ENCODE measurements at regions not wholly inside any gene's neighbourhood (a gene's known extent, or its start where the extent isn't known, plus 50 kb on each side); places are given as distances from the start of the nearest gene placed in this dataset.

- WGBS: 69% methylated on average over 2 of the region's 2 CpGs
- no peaks in the 10 kb centered on the region for H3K9me3 ChIP-seq (ENCODE audit: control insufficient read depth in 4 of 4, low read length in 3 of 4)
- H3K27me3 ChIP-seq (ENCODE audit: control insufficient read depth in 4 of 4, insufficient read depth in 4 of 4, low read length in 3 of 4): peaks cover 0 to 2% (median 0%) of the 10 kb centered on the region in 4 donors
These were observed 246.7 kb downstream of the MRPL39 start for GRCh38 chr21:25360593-25360992.

GRCh38 chr21:25359724-25360123 is 247.6 kb downstream of the MRPL39 start:
- DNase-seq (ENCODE audit: low spot score): no peak
- WGBS: 82% methylated on average over 5 of the region's 5 CpGs
- TF ChIP-seq FOXA1 (IDR thresholded peaks at IDR 0.05) (no peak), EGR1 (IDR thresholded peaks at IDR 0.05; ENCODE audit: low read depth in 2 of 2) (no peak), HNF4G (IDR thresholded peaks at IDR 0.05) (no peak), YY1 (IDR thresholded peaks at IDR 0.05) (no peak), ATF3 (IDR thresholded peaks at IDR 0.05) (no peak), GABPA (IDR thresholded peaks at IDR 0.05 in 1 of 2, conservative IDR thresholded peaks at IDR 0.05 in 1 of 2) (no peak), SP1 (IDR thresholded peaks at IDR 0.05) (no peak), FOXA2 (IDR thresholded peaks at IDR 0.05) (no peak), JUND (IDR thresholded peaks at IDR 0.05) (no peak), RAD21 (IDR thresholded peaks at IDR 0.05) (no peak), ZBTB33 (IDR thresholded peaks at IDR 0.05) (no peak), NR2F2 (IDR thresholded peaks at IDR 0.05) (no peak), TAF1 (conservative IDR thresholded peaks at IDR 0.05) (no peak), HNF4A (conservative IDR thresholded peaks at IDR 0.05) (no peak), REST (IDR thresholded peaks at IDR 0.05) (no peak), MAX (IDR thresholded peaks at IDR 0.05) (no peak), RXRA (IDR thresholded peaks at IDR 0.05) (no peak), CTCF (IDR thresholded peaks at IDR 0.05; ENCODE audit: low read depth, low read length, missing input control) (no peak)
- Histone ChIP-seq H3K4me3 (ENCODE audit: low read depth in 1 of 3, low read length in 3 of 3) (no peak overlapping the region), H3K27me3 (ENCODE audit: control insufficient read depth in 4 of 4, insufficient read depth in 4 of 4, low read length in 3 of 4) (peaks cover 0 to 2% (median 0%) of the 10 kb centered on the region in 4 donors), H3K36me3 (ENCODE audit: control insufficient read depth in 4 of 4, insufficient read depth in 3 of 4, low read depth in 1 of 4, low read length in 3 of 4) (no peaks in the 10 kb centered on the region), H3K9me3 (ENCODE audit: control insufficient read depth in 4 of 4, low read length in 3 of 4) (no peaks in the 10 kb centered on the region), H3K4me1 (ENCODE audit: control insufficient read depth in 4 of 4, insufficient read depth in 4 of 4, low read length in 3 of 4) (no peaks in the 10 kb centered on the region), H3K9ac (ENCODE audit: low read depth in 1 of 2, low read length in 2 of 2) (no peak overlapping the region), H3K27ac (ENCODE audit: low read depth in 1 of 2, low read length in 2 of 2) (no peak overlapping the region)

More at GRCh38 chr21:25360593-25360992, 246.7 kb downstream of the MRPL39 start:
- Histone ChIP-seq H3K9ac (ENCODE audit: low read depth in 1 of 2, low read length in 2 of 2) (no peak overlapping the region), H3K27ac (ENCODE audit: low read depth in 1 of 2, low read length in 2 of 2) (no peak overlapping the region), H3K36me3 (ENCODE audit: control insufficient read depth in 4 of 4, insufficient read depth in 3 of 4, low read depth in 1 of 4, low read length in 3 of 4) (no peaks in the 10 kb centered on the region), H3K4me1 (ENCODE audit: control insufficient read depth in 4 of 4, insufficient read depth in 4 of 4, low read length in 3 of 4) (no peaks in the 10 kb centered on the region), H3K4me3 (ENCODE audit: low read depth in 1 of 3, low read length in 3 of 3) (no peak overlapping the region)
- DNase-seq (ENCODE audit: low spot score): no peak
- TF ChIP-seq FOXA2 (IDR thresholded peaks at IDR 0.05): no peak
- TF ChIP-seq RAD21 (IDR thresholded peaks at IDR 0.05): no peak
- TF ChIP-seq NR2F2 (IDR thresholded peaks at IDR 0.05): no peak
- TF ChIP-seq HNF4G (IDR thresholded peaks at IDR 0.05): no peak
- no peak for TF ChIP-seq RXRA (IDR thresholded peaks at IDR 0.05)
- no peak for TF ChIP-seq YY1 (IDR thresholded peaks at IDR 0.05)
- no peak for TF ChIP-seq HNF4A (conservative IDR thresholded peaks at IDR 0.05)
- no peak for TF ChIP-seq ZBTB33 (IDR thresholded peaks at IDR 0.05)
- no peak for TF ChIP-seq GABPA (IDR thresholded peaks at IDR 0.05 in 1 of 2, conservative IDR thresholded peaks at IDR 0.05 in 1 of 2)
- TF ChIP-seq SP1 (IDR thresholded peaks at IDR 0.05): no peak
